ENCODE measurements at regions not wholly inside any gene's neighbourhood (a gene's known extent, or its start where the extent isn't known, plus 50 kb on each side); places are given as distances from the start of the nearest gene placed in this dataset.
"Not testable (repeated sequence)": the region's sequence is repeated elsewhere in the genome, so short reads cannot be mapped to it uniquely, and the experiment has no call there.

DNA sequence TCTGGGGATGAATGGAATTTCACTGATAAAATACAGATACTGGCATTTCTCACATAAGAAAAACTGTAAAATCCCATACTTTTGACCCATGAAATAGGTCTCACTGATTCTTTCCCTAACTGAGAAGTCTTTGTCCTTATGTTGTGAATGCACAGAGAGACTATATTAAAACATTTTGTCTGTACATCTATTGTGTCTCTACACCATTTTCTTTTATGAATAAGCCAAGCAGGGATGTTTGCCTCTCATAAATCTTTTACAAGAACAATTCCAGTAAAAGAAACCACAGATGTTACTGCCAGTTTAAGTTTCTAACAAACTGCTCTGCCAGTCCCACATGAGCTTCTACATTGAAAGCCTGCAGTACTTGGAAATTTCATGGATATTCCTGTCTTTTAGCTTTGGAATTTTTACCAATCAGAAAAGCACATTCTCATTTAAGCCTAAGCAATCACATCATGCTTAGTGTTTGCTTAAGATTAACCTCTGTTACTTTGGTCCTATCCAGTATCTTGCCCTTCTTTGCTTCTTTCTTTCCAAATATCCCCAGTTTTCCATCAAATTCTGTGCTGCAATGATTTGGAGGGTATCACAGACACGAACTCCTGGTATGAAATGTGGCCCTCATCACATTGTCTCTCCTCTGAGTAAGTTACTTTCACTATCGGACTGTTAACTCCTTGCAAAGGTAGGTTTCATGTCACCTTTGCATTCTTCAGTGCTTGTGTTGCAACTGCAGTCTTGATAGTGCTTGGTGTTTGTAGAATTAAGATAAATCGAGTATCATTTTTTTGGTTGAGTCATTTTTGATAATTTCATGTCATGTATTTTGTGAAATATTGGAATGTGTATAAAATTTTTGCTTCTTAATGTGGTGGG is 415.1 kb upstream of the ADAMTSL1 start:
- intact Hi-C loops (cut with DNase I), result no loop called here
- DNase-seq, result no peak

- intact Hi-C loops (cut with DNase I), result no loop called here
- DNase-seq, result no peak
Measured at GRCh38 chr9:18059447-18059846, 414.5 kb upstream of the ADAMTSL1 start.

- intact Hi-C loops (cut with DNase I), result no loop called here
- DNase-seq, result no peak
Measured at GRCh38 chr9:18060269-18060934, 413.6 kb upstream of the ADAMTSL1 start.

DNA sequence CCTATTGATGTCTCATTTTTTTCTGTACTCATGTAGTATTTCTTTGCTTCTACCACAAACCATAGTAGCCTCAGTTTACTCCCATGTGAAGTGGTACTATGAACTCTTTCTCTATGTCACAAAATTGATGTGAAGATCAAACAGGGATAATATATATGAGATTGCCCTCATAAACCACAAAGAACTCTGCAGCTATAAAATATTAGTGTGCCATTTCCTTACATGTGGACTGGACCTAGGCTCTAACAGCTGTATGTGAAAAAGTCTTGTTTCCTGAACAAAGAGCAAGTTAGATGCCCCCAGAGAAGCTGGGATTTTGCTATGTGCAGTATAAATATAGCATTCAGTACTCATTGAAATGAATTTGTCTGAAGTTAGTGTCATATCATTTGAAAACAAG is 412.6 kb upstream of the ADAMTSL1 start:
- DNase-seq, result no peak
- intact Hi-C loops (cut with DNase I), result no loop called here

- DNase-seq, result no peak
- intact Hi-C loops (cut with DNase I), result no loop called here
Measured at GRCh38 chr9:18061856-18062255, 412.1 kb upstream of the ADAMTSL1 start.

GRCh38 chr9:18063856-18064390 is 410.0 kb upstream of the ADAMTSL1 start:
- intact Hi-C loops (cut with DNase I), result no loop called here
- DNase-seq, result no peak

- DNase-seq; intact Hi-C loops (cut with DNase I): not testable (repeated sequence)
Measured at GRCh38 chr9:18066608-18067007, 407.3 kb upstream of the ADAMTSL1 start.

- intact Hi-C loops (cut with DNase I), result no loop called here
- DNase-seq, result peak in 7 of 42 donors; percentile 5 to 40 (median 20)
Measured at GRCh38 chr9:18067548-18068120, 406.3 kb upstream of the ADAMTSL1 start.

- no peak for DNase-seq
- intact Hi-C loops (cut with DNase I), result no loop called here
Measured at GRCh38 chr9:18068900-18069299, 405.1 kb upstream of the ADAMTSL1 start.

DNA sequence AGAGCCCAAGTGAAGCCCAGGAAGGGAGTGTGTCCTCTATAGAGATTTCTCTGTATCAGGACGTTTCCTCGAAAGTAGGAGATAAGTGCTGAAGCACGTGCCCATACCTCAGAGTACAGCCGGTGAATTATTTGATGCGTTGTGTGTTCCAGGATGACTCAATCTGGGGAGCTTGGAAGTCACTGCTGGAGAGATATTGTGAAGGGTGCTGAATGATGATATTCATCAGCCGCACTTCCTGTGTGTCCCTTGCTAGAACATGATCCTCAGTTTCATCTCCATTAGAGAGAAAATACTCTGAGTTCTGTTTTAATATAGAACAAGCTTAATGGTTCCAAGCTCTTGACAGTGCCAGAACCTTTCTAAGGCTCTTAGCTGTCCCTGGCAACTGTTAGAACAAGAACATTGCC is 402.3 kb upstream of the ADAMTSL1 start:
- intact Hi-C loops (cut with DNase I), result no loop called here
- DNase-seq, result no peak

DNA sequence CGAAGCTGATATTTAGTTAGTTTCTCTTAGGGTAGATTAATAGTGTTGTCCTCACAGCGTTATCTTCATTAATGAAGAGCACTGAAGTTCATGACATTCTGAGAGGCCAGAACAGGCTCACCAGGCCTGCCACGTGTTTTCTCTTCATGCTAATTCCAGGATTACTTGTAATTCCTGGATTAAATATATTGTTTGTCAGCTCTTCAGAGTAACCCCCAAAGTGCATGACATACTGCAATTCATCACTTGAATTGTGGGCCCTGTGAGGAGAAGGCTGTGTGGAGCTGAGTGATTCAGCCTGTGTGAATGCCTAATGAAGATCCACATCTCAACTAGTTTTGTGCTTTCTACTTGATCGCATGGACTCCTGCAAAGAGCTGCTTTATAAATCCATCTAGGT is 401.0 kb upstream of the ADAMTSL1 start:
- intact Hi-C loops (cut with DNase I), result no loop called here
- no peak for DNase-seq

DNA sequence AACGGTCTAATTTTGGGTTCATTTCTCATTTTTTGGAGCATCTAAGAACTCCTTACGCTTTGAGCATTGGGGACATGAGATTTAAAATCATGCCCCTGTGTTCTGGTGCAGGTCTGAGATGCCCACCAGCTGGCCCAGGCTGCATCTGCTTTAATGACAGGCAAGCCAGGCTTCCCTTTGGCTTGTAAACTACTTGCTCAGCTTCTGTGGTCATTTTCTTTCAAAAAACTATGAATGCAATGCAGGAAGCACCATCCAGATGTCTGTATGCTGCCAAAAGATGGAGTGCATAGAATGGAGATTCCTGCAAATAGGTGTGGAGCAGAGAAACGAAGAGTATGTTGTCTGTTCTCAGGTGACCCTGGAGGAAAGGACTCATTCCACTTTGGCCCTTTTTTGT is 399.9 kb upstream of the ADAMTSL1 start:
- DNase-seq, result no peak
- intact Hi-C loops (cut with DNase I), result no loop called here

- intact Hi-C loops (cut with DNase I), result no loop called here
- no peak for DNase-seq
Measured at GRCh38 chr9:18075253-18075952, 398.6 kb upstream of the ADAMTSL1 start.

GRCh38 chr9:18077941-18078678 is 395.8 kb upstream of the ADAMTSL1 start:
- intact Hi-C loops (cut with DNase I), result no loop called here
- peak in 2 of 42 donors; percentile 10 to 21 for DNase-seq

GRCh38 chr9:18092138-18092537 is 381.8 kb upstream of the ADAMTSL1 start:
- DNase-seq, result no peak
- intact Hi-C loops (cut with DNase I), result no loop called here

DNA sequence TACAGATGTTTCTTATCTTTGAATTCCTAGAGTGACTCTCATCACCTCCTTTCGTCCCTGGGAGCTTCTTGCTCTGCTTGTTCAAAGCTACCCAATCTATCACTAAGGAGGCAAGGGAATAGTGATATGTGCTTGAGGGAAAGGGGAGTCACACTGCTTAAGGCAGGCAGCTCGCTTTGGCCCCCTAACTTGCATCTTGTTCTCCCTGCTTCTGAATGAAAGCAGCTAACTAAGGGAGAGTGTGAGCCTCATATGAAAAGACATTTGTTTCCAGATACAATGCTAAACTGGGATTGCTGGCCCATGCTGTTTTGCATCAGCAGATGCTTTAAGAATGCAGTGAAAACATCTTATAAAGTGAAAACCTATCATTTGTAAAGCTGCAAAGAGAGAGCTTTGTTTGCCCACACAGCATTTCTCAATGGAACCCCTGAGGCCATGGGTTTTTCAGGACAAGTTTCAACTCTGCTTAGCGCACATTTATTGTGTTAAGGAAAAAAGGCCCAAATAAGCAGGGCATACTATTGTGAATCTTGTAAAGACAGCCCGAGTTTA is 367.9 kb upstream of the ADAMTSL1 start:
- intact Hi-C loops (cut with DNase I), result no loop called here
- DNase-seq, result peak in 1 of 42 donors; percentile 2

GRCh38 chr9:18109675-18110074 is 364.3 kb upstream of the ADAMTSL1 start:
- DNase-seq, result no peak
- intact Hi-C loops (cut with DNase I), result no loop called here

- intact Hi-C loops (cut with DNase I), result no loop called here
- no peak for DNase-seq
Measured at GRCh38 chr9:18111146-18111545, 362.8 kb upstream of the ADAMTSL1 start.

Measured in head of caudate nucleus (tissue), 42 donors.